SK-N-SH treated with all-trans-retinoic acid at 6 μM for 48 hours (cell line): ENCODE measurements at regions not wholly inside any gene's neighbourhood (a gene's known extent, or its start where the extent isn't known, plus 50 kb on each side); places are given as distances from the start of the nearest gene placed in this dataset.

Source experiments
- ARNTL ChIP-seq: fragments of 450-650 bp; formaldehyde crosslinking; IDR thresholded peaks from 2 replicates; pipeline ENCODE4 v1.5.0; 2020; ENCODE audit warnings: low read depth, mild to moderate bottlenecking, moderate library complexity, borderline replicate concordance
- CSRNP3 ChIP-seq: fragments of 250-450 bp; sonication (Bioruptor Pico); IDR thresholded peaks from 2 replicates; pipeline ENCODE4 v1.5.1; 2021; ENCODE audit warnings: mild to moderate bottlenecking, moderate library complexity
- ESRRG ChIP-seq: fragments of 250-450 bp; sonication (Bioruptor Pico); IDR thresholded peaks from 2 replicates; pipeline ENCODE4 v1.6.1; 2021; ENCODE audit warnings: mild to moderate bottlenecking
- ISL1 ChIP-seq: fragments of 250-450 bp; sonication (Bioruptor Pico); IDR thresholded peaks from 2 replicates; pipeline ENCODE4 v2.1.2; 2022; ENCODE audit warnings: mild to moderate bottlenecking, moderate library complexity
- PATZ1 ChIP-seq: fragments of 250-450 bp; sonication (Bioruptor Pico); IDR thresholded peaks from 2 replicates; pipeline ENCODE4 v1.8.0; 2020; ENCODE audit warnings: mild to moderate bottlenecking, moderate library complexity, borderline replicate concordance
- RARB ChIP-seq: fragments of 250-450 bp; sonication (Bioruptor Pico); IDR thresholded peaks from 2 replicates; pipeline ENCODE4 v1.8.0; 2021; ENCODE audit warnings: mild to moderate bottlenecking, moderate library complexity
- SNAI2 ChIP-seq: fragments of 250-450 bp; sonication (Bioruptor Pico); IDR thresholded peaks from 2 replicates; pipeline ENCODE4 v1.5.0; 2020; ENCODE audit warnings: mild to moderate bottlenecking, moderate library complexity
- ZFP3 ChIP-seq: fragments of 250-450 bp; sonication (Bioruptor Pico); IDR thresholded peaks from 2 replicates; pipeline ENCODE4 v1.5.0; 2020; ENCODE audit warnings: mild to moderate bottlenecking, moderate library complexity
- ZFP30 ChIP-seq: fragments of 450-650 bp; formaldehyde crosslinking; IDR thresholded peaks from 2 replicates; pipeline ENCODE4 v1.5.0; 2022; ENCODE audit warnings: mild to moderate bottlenecking, moderate library complexity
- ZNF565 ChIP-seq: fragments of 450-650 bp; formaldehyde crosslinking; conservative IDR thresholded peaks from 2 replicates; pipeline ENCODE4 v1.5.0; 2020; ENCODE audit warnings: low read depth, mild to moderate bottlenecking, moderate library complexity
- ZNF8 ChIP-seq: fragments of 450-650 bp; formaldehyde crosslinking; IDR thresholded peaks from 2 replicates; pipeline ENCODE4 v1.5.0; 2020; ENCODE audit warnings: mild to moderate bottlenecking, moderate library complexity
- TF ChIP-seq, protein P1 (sequence below): fragments of 250-450 bp; sonication (Bioruptor Pico); IDR thresholded peaks from 2 replicates; pipeline ENCODE4 v1.5.1; 2020; ENCODE audit warnings: low read depth, mild to moderate bottlenecking, moderate library complexity
- TF ChIP-seq, protein P2 (sequence below): fragments of 250-450 bp; sonication (Bioruptor Pico); IDR thresholded peaks from 2 replicates; pipeline ENCODE4 v1.5.0; 2020; ENCODE audit warnings: mild to moderate bottlenecking, moderate library complexity

DNA sequence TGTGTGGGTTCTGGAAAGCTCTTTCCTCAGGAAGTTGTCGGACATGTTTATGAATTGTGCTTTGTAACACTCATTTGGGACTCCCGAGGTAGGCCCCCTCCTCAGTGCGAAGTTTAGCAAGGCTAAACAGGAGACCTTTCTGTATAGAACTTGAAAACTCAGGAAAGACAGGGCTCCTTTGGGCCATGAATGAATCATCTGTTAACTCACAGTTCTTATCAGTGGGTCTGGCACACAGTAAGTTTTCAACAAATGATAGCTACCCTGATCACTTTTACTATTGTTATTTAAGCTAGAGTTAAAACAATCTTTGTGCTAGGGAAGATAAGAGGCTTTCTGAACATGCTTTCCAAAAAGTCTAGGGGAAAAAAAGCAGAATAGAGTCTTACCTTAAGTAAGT lies 430.5 kb upstream of the ETAA1 start:
- TF ChIP-seq PATZ1 (CRISPR knock-in tag) (no peak), SNAI2 (no peak), ISL1 (CRISPR knock-in tag) (no peak), CSRNP3 (CRISPR knock-in tag) (no peak), RARB (CRISPR knock-in tag) (no peak), ARNTL (no peak), ZNF8 (CRISPR knock-in tag) (no peak), ZFP3 (no peak), ESRRG (no peak), ZNF565 (CRISPR knock-in tag) (no peak), ZFP30 (no peak)
- TF ChIP-seq, protein P1, sequence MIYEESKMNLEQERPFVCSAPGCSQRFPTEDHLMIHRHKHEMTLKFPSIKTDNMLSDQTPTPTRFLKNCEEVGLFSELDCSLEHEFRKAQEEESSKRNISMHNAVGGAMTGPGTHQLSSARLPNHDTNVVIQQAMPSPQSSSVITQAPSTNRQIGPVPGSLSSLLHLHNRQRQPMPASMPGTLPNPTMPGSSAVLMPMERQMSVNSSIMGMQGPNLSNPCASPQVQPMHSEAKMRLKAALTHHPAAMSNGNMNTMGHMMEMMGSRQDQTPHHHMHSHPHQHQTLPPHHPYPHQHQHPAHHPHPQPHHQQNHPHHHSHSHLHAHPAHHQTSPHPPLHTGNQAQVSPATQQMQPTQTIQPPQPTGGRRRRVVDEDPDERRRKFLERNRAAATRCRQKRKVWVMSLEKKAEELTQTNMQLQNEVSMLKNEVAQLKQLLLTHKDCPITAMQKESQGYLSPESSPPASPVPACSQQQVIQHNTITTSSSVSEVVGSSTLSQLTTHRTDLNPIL (CRISPR knock-in tag) = no peak
- TF ChIP-seq, protein P2, sequence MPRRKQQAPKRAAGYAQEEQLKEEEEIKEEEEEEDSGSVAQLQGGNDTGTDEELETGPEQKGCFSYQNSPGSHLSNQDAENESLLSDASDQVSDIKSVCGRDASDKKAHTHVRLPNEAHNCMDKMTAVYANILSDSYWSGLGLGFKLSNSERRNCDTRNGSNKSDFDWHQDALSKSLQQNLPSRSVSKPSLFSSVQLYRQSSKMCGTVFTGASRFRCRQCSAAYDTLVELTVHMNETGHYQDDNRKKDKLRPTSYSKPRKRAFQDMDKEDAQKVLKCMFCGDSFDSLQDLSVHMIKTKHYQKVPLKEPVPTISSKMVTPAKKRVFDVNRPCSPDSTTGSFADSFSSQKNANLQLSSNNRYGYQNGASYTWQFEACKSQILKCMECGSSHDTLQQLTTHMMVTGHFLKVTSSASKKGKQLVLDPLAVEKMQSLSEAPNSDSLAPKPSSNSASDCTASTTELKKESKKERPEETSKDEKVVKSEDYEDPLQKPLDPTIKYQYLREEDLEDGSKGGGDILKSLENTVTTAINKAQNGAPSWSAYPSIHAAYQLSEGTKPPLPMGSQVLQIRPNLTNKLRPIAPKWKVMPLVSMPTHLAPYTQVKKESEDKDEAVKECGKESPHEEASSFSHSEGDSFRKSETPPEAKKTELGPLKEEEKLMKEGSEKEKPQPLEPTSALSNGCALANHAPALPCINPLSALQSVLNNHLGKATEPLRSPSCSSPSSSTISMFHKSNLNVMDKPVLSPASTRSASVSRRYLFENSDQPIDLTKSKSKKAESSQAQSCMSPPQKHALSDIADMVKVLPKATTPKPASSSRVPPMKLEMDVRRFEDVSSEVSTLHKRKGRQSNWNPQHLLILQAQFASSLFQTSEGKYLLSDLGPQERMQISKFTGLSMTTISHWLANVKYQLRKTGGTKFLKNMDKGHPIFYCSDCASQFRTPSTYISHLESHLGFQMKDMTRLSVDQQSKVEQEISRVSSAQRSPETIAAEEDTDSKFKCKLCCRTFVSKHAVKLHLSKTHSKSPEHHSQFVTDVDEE (CRISPR knock-in tag) = no peak
